Endothelial cell of umbilical vein (primary cell): ENCODE measurements at regions not wholly inside any gene's neighbourhood (a gene's known extent, or its start where the extent isn't known, plus 50 kb on each side); places are given as distances from the start of the nearest gene placed in this dataset.

Experiments used
- BruUV-seq: library from RNA; stranded (reverse); fragments of 400-500 nt; replicated peaks from 2 replicates; lab custom pipeline; 2021; lab: Mats Ljungman, UMichigan
- CTCF ChIA-PET: fragments of 300-600, 350-600 bp; sonication (Branson Sonifier 250); formaldehyde crosslinking; loops from one replicate; lab custom pipeline; 2021; ENCODE audit warnings: antibody characterized with exemption, inconsistent platforms; lab: Charles Lee
- POLR2A ChIA-PET: fragments of 300-600, 350-600 bp; sonication (Branson Sonifier 250); formaldehyde crosslinking; loops from one replicate; lab custom pipeline; 2021; ENCODE audit warnings: antibody characterized with exemption, inconsistent platforms; lab: Charles Lee
- DNase-seq: peaks from one replicate; pipeline ENCODE4 v3.0.0-alpha.2; 2011; ENCODE audit warnings: low read depth, low spot score
- FAIRE-seq: peaks from 2 replicates; lab custom pipeline; 2011; peaks lifted over from hg19 to GRCh38; lab: Jason Lieb, UNC
- H2AFZ ChIP-seq: 2 replicates; pipeline ENCODE4 v1.6.0; 2012; ENCODE audit warnings: low read depth, low read length, control low read depth, inconsistent platforms
- H3K27ac ChIP-seq: 2 replicates; pipeline ENCODE4 v1.5.1; 2011; ENCODE audit warnings: low read depth, mild to moderate bottlenecking, control low read depth, low read length, moderate library complexity; ENCODE audit not compliant: insufficient read depth
- H3K27me3 ChIP-seq, 2 experiments: 2 replicates each; pipeline versions ENCODE4 v1.6.0 to v1.6.1; 2011; ENCODE audit warnings: low read length in 2 of 2, mixed read lengths in 1 of 2; ENCODE audit not compliant: control insufficient read depth in 2 of 2, insufficient read depth in 2 of 2
- H3K36me3 ChIP-seq, 2 experiments: 2 replicates in 1 of 2; 3 replicates in 1 of 2; pipeline ENCODE4 v1.5.1; 2011; ENCODE audit warnings: low read length in 2 of 2, mild to moderate bottlenecking in 1 of 2, moderate library complexity in 1 of 2; ENCODE audit not compliant: control insufficient read depth in 2 of 2, insufficient read depth in 2 of 2; ENCODE audit errors: extremely low read depth in 1 of 2
- H3K4me1 ChIP-seq: 3 replicates; pipeline ENCODE4 v1.5.1; 2011; ENCODE audit warnings: mild to moderate bottlenecking, low read length; ENCODE audit not compliant: control insufficient read depth, insufficient read depth; ENCODE audit errors: extremely low read depth
- H3K4me2 ChIP-seq: 2 replicates; pipeline ENCODE4 v1.6.1; 2011; ENCODE audit warnings: low read length, control low read depth, mixed read lengths; ENCODE audit not compliant: insufficient read depth
- H3K4me3 ChIP-seq, 3 experiments: fragments of 200-600 bp in 1 of 3; sonication (generic), shearing (Covaris generic) in 1 of 3; replicated peaks in 1 of 3; 2 replicates each; pipeline ENCODE4 v1.5.1; 2011 to 2016; ENCODE audit warnings: control low read depth in 3 of 3, low read length in 3 of 3, mild to moderate bottlenecking in 2 of 3, inconsistent platforms in 1 of 3, low read depth in 1 of 3, moderate library complexity in 1 of 3; ENCODE audit not compliant: insufficient read depth in 1 of 3
- H3K79me2 ChIP-seq: 2 replicates; pipeline ENCODE4 v1.6.0; 2012; ENCODE audit warnings: low read length, inconsistent platforms; ENCODE audit not compliant: control insufficient read depth, insufficient read depth
- H3K9ac ChIP-seq: replicated peaks from 2 replicates; pipeline ENCODE3; 2011; ENCODE audit warnings: low read length, control low read depth; ENCODE audit not compliant: insufficient read depth; ENCODE audit errors: extremely low read depth
- H3K9me1 ChIP-seq: replicated peaks from 3 replicates; pipeline ENCODE4 v1.6.0; 2011; ENCODE audit warnings: mild to moderate bottlenecking, low read length; ENCODE audit not compliant: control insufficient read depth, insufficient read depth; ENCODE audit errors: extremely low read depth
- H3K9me3 ChIP-seq: replicated peaks from 2 replicates; pipeline ENCODE4 v1.5.1; 2012; ENCODE audit warnings: low read length, inconsistent platforms; ENCODE audit not compliant: control insufficient read depth, insufficient read depth
- H4K20me1 ChIP-seq: replicated peaks from 2 replicates; pipeline ENCODE3; 2011; ENCODE audit warnings: mild to moderate bottlenecking, low read length; ENCODE audit not compliant: control insufficient read depth, insufficient read depth; ENCODE audit errors: extremely low read depth
- EZH2 ChIP-seq: IDR thresholded peaks from 2 replicates; pipeline ENCODE4 v1.6.1; 2012; ENCODE audit warnings: borderline replicate concordance, low read depth, mild to moderate bottlenecking, moderate library complexity, low read length, inconsistent platforms; ENCODE audit not compliant: severe bottlenecking
- FOS ChIP-seq: IDR thresholded peaks from 2 replicates; pipeline ENCODE4 v1.6.1; 2011; ENCODE audit warnings: mild to moderate bottlenecking, low read length, moderate library complexity, borderline replicate concordance; ENCODE audit not compliant: insufficient read depth
- GATA2 ChIP-seq: IDR thresholded peaks from 2 replicates; pipeline ENCODE4 v1.7.0; 2011; ENCODE audit warnings: low read depth, mild to moderate bottlenecking, moderate library complexity, mixed read lengths, low read length; ENCODE audit not compliant: insufficient read length, insufficient read depth
- JUN ChIP-seq: IDR thresholded peaks from 2 replicates; pipeline ENCODE4 v1.6.1; 2011; ENCODE audit warnings: borderline replicate concordance, low read depth; ENCODE audit not compliant: insufficient read length, insufficient read depth
- MAX ChIP-seq: IDR thresholded peaks from 2 replicates; pipeline ENCODE4 v1.6.1; 2011; ENCODE audit not compliant: insufficient read depth, insufficient read length
- MYC ChIP-seq: IDR thresholded peaks from one replicate; pipeline ENCODE4 v1.6.1; 2011; ENCODE audit warnings: mild to moderate bottlenecking, low read depth, low read length
- POLR2A ChIP-seq: IDR thresholded peaks from 2 replicates; pipeline ENCODE4 v1.6.1; 2012; ENCODE audit warnings: low read depth, mild to moderate bottlenecking, control low read depth, low read length
- POLR2AphosphoS5 ChIP-seq: IDR thresholded peaks from 2 replicates; pipeline ENCODE4 v1.6.1; 2012; ENCODE audit warnings: low read depth, mild to moderate bottlenecking, control low read depth, low read length, moderate library complexity; ENCODE audit not compliant: insufficient read depth
- dilution Hi-C: fragments of 300-500 bp; cut with MboI; formaldehyde crosslinking; loops from one replicate; pipeline ENCODE4 v1.15.0; 2019; ENCODE audit warnings: low sequenced_read_pairs; ENCODE audit not compliant: extremely low pct_ligation_motif_present
- intact Hi-C: fragments of 100-400 bp; cut with micrococcal nuclease; formaldehyde crosslinking; loops from one replicate; pipeline ENCODE4 v1.10.0; 2022
- TF ChIP-seq, protein P1 (sequence below), 2 donors: IDR thresholded peaks; 1 replicate in 1 of 2; 2 replicates in 1 of 2; pipeline ENCODE4 v1.5.1; 2011; ENCODE audit warnings: low read length in 2 of 2, mild to moderate bottlenecking in 2 of 2, moderate library complexity in 2 of 2, control low read depth in 1 of 2, inconsistent platforms in 1 of 2, low read depth in 1 of 2; ENCODE audit not compliant: insufficient read depth in 1 of 2; ENCODE audit errors: extremely low read depth in 1 of 2

- POLR2A ChIA-PET, result no interaction called here
- no TSS peak for BruUV-seq
- no peaks in the 10 kb centered on the region for H3K9me1 ChIP-seq
Measured at GRCh38 chr2:84131278-84131830, 327.7 kb downstream of the SUCLG1 start.

More at GRCh38 chr2:84131278-84131830, 327.7 kb downstream of the SUCLG1 start:
- dilution Hi-C loops (no loop called here), intact Hi-C loops (no loop called here)
- H3K4me1 ChIP-seq, result no peaks in the 10 kb centered on the region
- no peaks in the 10 kb centered on the region for H3K79me2 ChIP-seq
- H3K9me3 ChIP-seq, result peaks cover 2% of the 10 kb centered on the region
- no peak overlapping the region for H3K27ac ChIP-seq
- TF ChIP-seq POLR2A, result no peak
- TF ChIP-seq, protein P1, sequence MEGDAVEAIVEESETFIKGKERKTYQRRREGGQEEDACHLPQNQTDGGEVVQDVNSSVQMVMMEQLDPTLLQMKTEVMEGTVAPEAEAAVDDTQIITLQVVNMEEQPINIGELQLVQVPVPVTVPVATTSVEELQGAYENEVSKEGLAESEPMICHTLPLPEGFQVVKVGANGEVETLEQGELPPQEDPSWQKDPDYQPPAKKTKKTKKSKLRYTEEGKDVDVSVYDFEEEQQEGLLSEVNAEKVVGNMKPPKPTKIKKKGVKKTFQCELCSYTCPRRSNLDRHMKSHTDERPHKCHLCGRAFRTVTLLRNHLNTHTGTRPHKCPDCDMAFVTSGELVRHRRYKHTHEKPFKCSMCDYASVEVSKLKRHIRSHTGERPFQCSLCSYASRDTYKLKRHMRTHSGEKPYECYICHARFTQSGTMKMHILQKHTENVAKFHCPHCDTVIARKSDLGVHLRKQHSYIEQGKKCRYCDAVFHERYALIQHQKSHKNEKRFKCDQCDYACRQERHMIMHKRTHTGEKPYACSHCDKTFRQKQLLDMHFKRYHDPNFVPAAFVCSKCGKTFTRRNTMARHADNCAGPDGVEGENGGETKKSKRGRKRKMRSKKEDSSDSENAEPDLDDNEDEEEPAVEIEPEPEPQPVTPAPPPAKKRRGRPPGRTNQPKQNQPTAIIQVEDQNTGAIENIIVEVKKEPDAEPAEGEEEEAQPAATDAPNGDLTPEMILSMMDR (IDR thresholded peaks at IDR 0.05; ENCODE audit: extremely low read depth in 1 of 2, insufficient read depth in 1 of 2, low read depth in 1 of 2, low read length in 2 of 2), result no peak
- no peak for TF ChIP-seq MAX
- TF ChIP-seq JUN, result no peak
- TF ChIP-seq EZH2, result no peak
- no peak for TF ChIP-seq POLR2AphosphoS5
- no peak for TF ChIP-seq GATA2
- TF ChIP-seq FOS, result no peak
- no peak for TF ChIP-seq MYC
- H2AFZ ChIP-seq, result no peak overlapping the region
- DNase-seq (no peak), FAIRE-seq (no peak)
- H3K4me3 ChIP-seq, result no peak overlapping the region
- no peaks in the 10 kb centered on the region for H3K27me3 ChIP-seq
- H3K36me3 ChIP-seq, result no peaks in the 10 kb centered on the region
- CTCF ChIA-PET, result no interaction called here
- H4K20me1 ChIP-seq, result no peaks in the 10 kb centered on the region
- no peak overlapping the region for H3K9ac ChIP-seq
- H3K4me2 ChIP-seq, result no peak overlapping the region
